Psoas muscle (tissue), 7 donors: ENCODE measurements at regions not wholly inside any gene's neighbourhood (a gene's known extent, or its start where the extent isn't known, plus 50 kb on each side); places are given as distances from the start of the nearest gene placed in this dataset.
A peak's percentile ranks its signal among the peaks of the same experiment; 100 is the strongest.

Experiments used
- ATAC-seq, 4 donors: fragments of 200-7000 bp; cut with Tn5 transposase; one replicate each; pipeline ENCODE4 v1.9.1; 2020; ENCODE audit warnings: moderate library complexity in 3 of 4, mild to moderate bottlenecking in 2 of 4
- DNase-seq, 2 donors: peaks; one replicate each; pipeline ENCODE4 v3.0.0-alpha.2; 2020
- H3K27ac ChIP-seq: fragments of 200-600 bp; one replicate; pipeline ENCODE4 v1.8.0; 2022
- H3K27me3 ChIP-seq, 3 donors: fragments of 200-600 bp in 1 of 3; one replicate each; pipeline versions ENCODE4 v1.6.1 to v1.8.0; 2013 to 2022; ENCODE audit warnings: low read length in 2 of 3, mild to moderate bottlenecking in 2 of 3, moderate library complexity in 1 of 3; ENCODE audit not compliant: insufficient read depth in 3 of 3
- H3K36me3 ChIP-seq, 2 donors: fragments of 200-600 bp in 1 of 2; one replicate each; pipeline versions ENCODE4 v1.6.1 to v1.8.0; 2013 to 2022; ENCODE audit warnings: low read depth in 1 of 2, mild to moderate bottlenecking in 1 of 2, moderate library complexity in 1 of 2; ENCODE audit not compliant: insufficient read depth in 1 of 2
- H3K4me1 ChIP-seq: fragments of 200-600 bp; one replicate; pipeline ENCODE4 v1.8.0; 2022
- H3K4me3 ChIP-seq: fragments of 200-600 bp; one replicate; pipeline ENCODE4 v1.8.0; 2022; ENCODE audit warnings: mild to moderate bottlenecking
- H3K9me3 ChIP-seq: fragments of 200-600 bp; one replicate; pipeline ENCODE4 v1.8.0; 2022
- WGBS, 3 donors: extraction: QIAGEN DNeasy Blood & Tissue Kit; methylation state at CpG; one replicate each; pipeline versions ENCODE4 v1.1.6 to v1.1.7; 2013; 5-methylcytosine and 5-hydroxymethylcytosine counted together
- intact Hi-C, 2 donors: fragments of 100-400 bp; cut with DNase I; formaldehyde crosslinking; loops; one replicate each; pipeline versions ENCODE4 v1.11.0 to v1.14.2; 2022
- TF ChIP-seq, protein P1 (sequence below): fragments of 200-600 bp; IDR thresholded peaks from one replicate; pipeline ENCODE4 v1.8.0; 2022; ENCODE audit warnings: antibody characterized with exemption
- donor health status: healthy with polysubstance abuse.
- donor health status: DM: no; HTN: no; CAD: no; lungs with moderate emphysema.
- donor health status: Bipolar disorder and iron deficiency.
- donor health status: healthy.
- donor health status: DM: yes; HTN: yes; CAD: no.
- donor health status: DM: no; HTN: no; CAD: no.
- donor health status: DM: yes; HTN: yes; CAD: no.

DNA sequence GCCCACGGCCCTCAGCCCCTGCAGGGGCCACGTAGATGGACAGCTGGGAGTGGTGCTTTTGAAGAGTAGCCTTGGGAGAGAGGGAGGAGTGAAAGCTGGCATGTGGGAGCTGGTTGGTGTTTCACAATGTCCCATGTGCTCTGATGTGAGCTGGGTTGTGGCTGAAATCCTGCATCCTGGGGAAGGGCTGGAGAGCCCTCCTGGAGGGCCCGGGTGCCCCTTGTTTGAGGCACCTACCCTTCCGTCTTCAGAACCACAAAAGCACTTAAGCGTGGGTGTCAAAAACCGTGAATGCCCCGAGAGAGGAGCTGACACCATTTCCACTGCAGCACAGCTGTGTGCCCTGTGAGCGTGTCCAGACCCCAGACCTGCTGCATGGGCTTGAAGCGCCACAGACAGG, 199.1 kb upstream of the ZNF618 start:
- H3K36me3 ChIP-seq: no peaks in the 10 kb centered on the region
- H3K4me3 ChIP-seq: no peak overlapping the region
- intact Hi-C loops: no loop called here
- H3K4me1 ChIP-seq: peaks cover 6% of the 10 kb centered on the region
- no peaks in the 10 kb centered on the region for H3K9me3 ChIP-seq
- no peak overlapping the region for H3K27ac ChIP-seq
- TF ChIP-seq, protein P1, sequence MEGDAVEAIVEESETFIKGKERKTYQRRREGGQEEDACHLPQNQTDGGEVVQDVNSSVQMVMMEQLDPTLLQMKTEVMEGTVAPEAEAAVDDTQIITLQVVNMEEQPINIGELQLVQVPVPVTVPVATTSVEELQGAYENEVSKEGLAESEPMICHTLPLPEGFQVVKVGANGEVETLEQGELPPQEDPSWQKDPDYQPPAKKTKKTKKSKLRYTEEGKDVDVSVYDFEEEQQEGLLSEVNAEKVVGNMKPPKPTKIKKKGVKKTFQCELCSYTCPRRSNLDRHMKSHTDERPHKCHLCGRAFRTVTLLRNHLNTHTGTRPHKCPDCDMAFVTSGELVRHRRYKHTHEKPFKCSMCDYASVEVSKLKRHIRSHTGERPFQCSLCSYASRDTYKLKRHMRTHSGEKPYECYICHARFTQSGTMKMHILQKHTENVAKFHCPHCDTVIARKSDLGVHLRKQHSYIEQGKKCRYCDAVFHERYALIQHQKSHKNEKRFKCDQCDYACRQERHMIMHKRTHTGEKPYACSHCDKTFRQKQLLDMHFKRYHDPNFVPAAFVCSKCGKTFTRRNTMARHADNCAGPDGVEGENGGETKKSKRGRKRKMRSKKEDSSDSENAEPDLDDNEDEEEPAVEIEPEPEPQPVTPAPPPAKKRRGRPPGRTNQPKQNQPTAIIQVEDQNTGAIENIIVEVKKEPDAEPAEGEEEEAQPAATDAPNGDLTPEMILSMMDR: no peak
- ATAC-seq: peak in 1 of 4 donors; percentile 20
- WGBS, 3 donors: 64 to 70% (median 67%) methylated on average over 9 of the region's 9 CpGs
- H3K27me3 ChIP-seq: peaks cover 0 to 23% (median 0%) of the 10 kb centered on the region in 3 donors
- no peak for DNase-seq

DNA sequence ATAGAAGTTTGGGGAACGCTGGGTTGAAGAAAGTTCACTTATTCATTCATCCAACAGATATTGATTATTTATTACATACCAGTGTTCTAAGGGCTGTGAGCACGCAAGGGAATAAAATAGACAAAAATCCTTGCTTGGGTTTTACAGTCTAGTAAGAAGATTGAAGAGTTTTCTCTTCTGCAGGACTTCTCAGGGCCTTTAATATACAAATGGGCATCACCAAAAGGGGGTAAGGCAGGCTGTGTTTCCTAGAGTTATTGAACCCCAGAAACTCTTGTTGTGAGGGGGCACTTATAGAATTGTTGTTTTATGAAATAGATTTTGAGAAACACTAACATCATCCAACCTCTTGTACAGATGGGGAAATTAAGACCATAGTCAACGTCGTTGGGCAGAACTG, 198.5 kb upstream of the ZNF618 start:
- no peak overlapping the region for H3K27ac ChIP-seq
- peaks cover 6% of the 10 kb centered on the region for H3K4me1 ChIP-seq
- TF ChIP-seq, protein P1: no peak
- no peaks in the 10 kb centered on the region for H3K36me3 ChIP-seq
- WGBS, 3 donors: 73 to 87% (median 74%) methylated on average over 4 of the region's 4 CpGs
- peaks cover 0 to 23% (median 0%) of the 10 kb centered on the region in 3 donors for H3K27me3 ChIP-seq
- intact Hi-C loops: no loop called here
- no peaks in the 10 kb centered on the region for H3K9me3 ChIP-seq
- ATAC-seq (no peak), DNase-seq (no peak)
- H3K4me3 ChIP-seq: no peak overlapping the region

DNA sequence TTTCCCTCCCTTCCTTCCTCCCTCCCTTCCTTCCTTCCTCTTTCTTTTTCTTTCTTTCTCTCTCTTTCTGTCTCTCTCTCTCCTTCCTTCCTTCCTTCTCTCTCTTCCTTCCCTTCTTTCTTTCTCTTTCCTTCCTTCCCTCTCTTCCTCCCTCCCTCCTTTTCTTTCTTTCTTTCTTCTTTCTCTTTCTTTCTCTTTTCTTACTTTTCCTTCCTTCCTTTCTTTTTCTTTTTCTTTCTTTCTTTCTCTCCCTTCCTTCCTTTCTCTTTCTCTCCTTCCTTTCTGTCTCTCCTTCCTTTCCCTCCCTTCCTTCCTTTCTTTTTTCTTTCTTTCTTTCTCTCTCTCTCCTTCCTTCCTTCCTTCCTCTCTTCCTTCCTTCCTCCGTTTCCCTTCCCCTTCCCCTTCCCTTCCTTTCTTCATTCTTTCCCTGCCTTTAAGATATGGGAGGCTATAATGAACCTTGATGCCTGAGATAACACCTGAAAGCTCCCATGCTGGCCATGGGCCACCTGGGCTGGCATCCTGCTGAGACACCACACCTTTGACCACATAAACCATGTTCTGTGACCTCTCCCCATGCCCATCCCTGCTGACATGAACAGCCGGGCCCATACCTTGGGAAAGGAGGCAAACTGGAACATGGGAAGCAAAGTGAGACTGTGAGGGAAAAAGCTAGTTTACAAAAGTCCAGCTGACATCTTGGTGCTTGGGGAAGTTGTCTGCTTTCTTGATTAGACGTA, 197.8 kb upstream of the ZNF618 start:
- DNase-seq (no peak), ATAC-seq (no peak)
- Histone ChIP-seq H3K27ac (no peak overlapping the region), H3K9me3 (no peaks in the 10 kb centered on the region), H3K4me3 (no peak overlapping the region), H3K27me3 (peaks cover 0 to 23% (median 0%) of the 10 kb centered on the region in 3 donors), H3K4me1 (peaks cover 6% of the 10 kb centered on the region), H3K36me3 (no peaks in the 10 kb centered on the region)
- WGBS, 3 donors: 75 to 79% (median 76%) methylated on average over 3 of the region's 3 CpGs
- intact Hi-C loops: no loop called here
- TF ChIP-seq, protein P1: no peak

DNA sequence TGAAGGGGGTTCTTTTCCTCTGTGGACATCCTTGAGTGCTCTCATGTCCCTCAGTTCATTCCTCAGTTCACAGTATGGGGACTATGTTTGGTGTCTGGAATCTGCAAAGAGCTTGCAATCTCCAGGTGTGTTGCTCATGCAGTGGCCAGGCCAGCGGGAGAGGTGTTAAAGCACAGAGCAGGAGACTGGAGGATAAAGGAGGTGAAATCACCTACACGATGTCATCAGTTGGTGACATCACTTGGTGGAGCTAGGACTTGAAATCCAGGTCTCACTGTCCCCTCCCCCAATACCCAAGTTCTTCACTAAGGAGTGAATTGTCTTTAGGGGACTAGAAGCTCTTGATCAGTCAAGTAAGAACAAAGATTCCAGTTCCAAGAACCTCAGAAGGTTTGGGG, 197.3 kb upstream of the ZNF618 start:
- Histone ChIP-seq H3K36me3 (no peaks in the 10 kb centered on the region), H3K4me3 (no peak overlapping the region), H3K9me3 (no peaks in the 10 kb centered on the region), H3K27me3 (peaks cover 0 to 19% (median 0%) of the 10 kb centered on the region in 3 donors), H3K27ac (no peak overlapping the region), H3K4me1 (peaks cover 6% of the 10 kb centered on the region)
- ATAC-seq (no peak), DNase-seq (no peak)
- TF ChIP-seq, protein P1: no peak
- 85 to 94% (median 88%) methylated on average over 2 of the region's 2 CpGs for whole genome bisulfite sequencing, 3 donors
- intact Hi-C loops: no loop called here
